ENCODE measurements at regions not wholly inside any gene's neighbourhood (a gene's known extent, or its start where the extent isn't known, plus 50 kb on each side); places are given as distances from the start of the nearest gene placed in this dataset.

DNA sequence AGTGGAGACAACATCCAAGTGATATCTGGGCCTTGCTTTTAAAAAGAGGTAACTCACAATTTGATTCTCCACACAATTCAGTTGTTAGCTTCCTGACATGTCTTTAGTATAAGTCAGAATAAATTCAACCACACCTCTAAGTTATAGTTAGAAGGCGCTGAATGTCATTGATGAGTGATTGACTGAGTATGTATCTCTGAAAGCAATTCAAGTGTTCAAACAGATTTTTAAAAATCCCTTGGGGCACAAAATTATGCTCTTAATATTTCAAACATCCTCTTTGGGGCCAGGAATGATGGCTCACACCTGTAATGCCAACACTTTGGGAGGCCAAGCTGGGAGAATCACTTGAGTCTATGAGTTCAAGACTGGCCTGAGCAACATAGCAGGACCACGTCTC, 137.0 kb upstream of the PRR20A start (continued):
- TF ChIP-seq ZNF70 (CRISPR knock-in tag; IDR thresholded peaks at IDR 0.05) (no peak), BACH2 (CRISPR knock-in tag; IDR thresholded peaks at IDR 0.05; ENCODE audit: borderline replicate concordance) (no peak), GLIS3 (CRISPR knock-in tag; IDR thresholded peaks at IDR 0.05) (no peak), OSR1 (CRISPR knock-in tag; IDR thresholded peaks at IDR 0.05) (no peak)

DNA sequence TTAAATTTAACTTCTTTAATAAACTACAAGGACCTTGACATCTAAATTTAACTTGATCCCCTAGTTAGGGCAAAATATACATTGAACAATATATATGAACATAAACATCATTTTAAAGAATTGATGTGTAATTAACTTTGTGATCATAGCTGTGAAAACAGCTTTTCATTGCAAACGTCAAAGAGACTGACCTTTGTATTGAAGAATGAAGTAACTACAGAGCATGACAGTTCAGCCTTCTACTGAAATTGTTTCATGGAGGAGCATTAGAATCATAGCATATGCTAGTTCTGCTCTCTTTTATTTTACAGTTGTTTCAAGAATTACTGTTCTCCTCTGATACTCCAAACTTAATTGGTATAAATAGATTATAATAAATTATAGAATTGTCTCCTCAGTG, 123.4 kb upstream of the PRR20A start:
- TF ChIP-seq ESRRG (CRISPR knock-in tag; IDR thresholded peaks at IDR 0.05) (no peak), CSRNP3 (CRISPR knock-in tag; IDR thresholded peaks at IDR 0.05) (no peak), ZFP30 (CRISPR knock-in tag; IDR thresholded peaks at IDR 0.05) (no peak), POU6F1 (CRISPR knock-in tag; IDR thresholded peaks at IDR 0.05; ENCODE audit: borderline replicate concordance, low read depth) (no peak), ARNTL (CRISPR knock-in tag; IDR thresholded peaks at IDR 0.05; ENCODE audit: borderline replicate concordance, low read depth) (no peak), ZNF8 (CRISPR knock-in tag; IDR thresholded peaks at IDR 0.05) (no peak), ZNF565 (CRISPR knock-in tag; conservative IDR thresholded peaks at IDR 0.05; ENCODE audit: low read depth) (no peak), CREB5 (CRISPR knock-in tag; IDR thresholded peaks at IDR 0.05; ENCODE audit: low read depth) (no peak), CSDC2 (CRISPR knock-in tag; IDR thresholded peaks at IDR 0.05) (no peak)
- no peak for ATAC-seq

GRCh38 chr13:57018915-57019314, 121.8 kb upstream of the PRR20A start:
- ATAC-seq = no peak
- no peak for TF ChIP-seq ZFP3 (CRISPR knock-in tag; IDR thresholded peaks at IDR 0.05)
- TF ChIP-seq PPARA (CRISPR knock-in tag; IDR thresholded peaks at IDR 0.05; ENCODE audit: borderline replicate concordance) = no peak
- no peak for TF ChIP-seq PATZ1 (CRISPR knock-in tag; IDR thresholded peaks at IDR 0.05; ENCODE audit: borderline replicate concordance)
- no peak for TF ChIP-seq BACH2 (CRISPR knock-in tag; IDR thresholded peaks at IDR 0.05; ENCODE audit: borderline replicate concordance)
- TF ChIP-seq POU6F1 (CRISPR knock-in tag; IDR thresholded peaks at IDR 0.05; ENCODE audit: borderline replicate concordance, low read depth) = no peak
- no peak for TF ChIP-seq RARB (CRISPR knock-in tag; IDR thresholded peaks at IDR 0.05)
- TF ChIP-seq CREB5 (CRISPR knock-in tag; IDR thresholded peaks at IDR 0.05; ENCODE audit: low read depth) = no peak
- TF ChIP-seq OSR1 (CRISPR knock-in tag; IDR thresholded peaks at IDR 0.05) = no peak
- TF ChIP-seq SNAI2 (CRISPR knock-in tag; IDR thresholded peaks at IDR 0.05) = no peak
- no peak for TF ChIP-seq ZC3H10 (CRISPR knock-in tag; IDR thresholded peaks at IDR 0.05)
- TF ChIP-seq ARNTL (CRISPR knock-in tag; IDR thresholded peaks at IDR 0.05; ENCODE audit: borderline replicate concordance, low read depth) = no peak
- no peak for TF ChIP-seq ESRRG (CRISPR knock-in tag; IDR thresholded peaks at IDR 0.05)
- no peak for TF ChIP-seq ZNF70 (CRISPR knock-in tag; IDR thresholded peaks at IDR 0.05)
- TF ChIP-seq CSRNP3 (CRISPR knock-in tag; IDR thresholded peaks at IDR 0.05) = no peak
- no peak for TF ChIP-seq ZNF565 (CRISPR knock-in tag; conservative IDR thresholded peaks at IDR 0.05; ENCODE audit: low read depth)
